GM23248 (cell line): ENCODE measurements at regions not wholly inside any gene's neighbourhood (a gene's known extent, or its start where the extent isn't known, plus 50 kb on each side); places are given as distances from the start of the nearest gene placed in this dataset.

Source experiments
- DNase-seq: peaks from one replicate; pipeline ENCODE4 v3.0.0-alpha.2; 2015
- H2AFZ ChIP-seq: fragments of 200-600 bp; sonication (generic); 2 replicates; pipeline ENCODE4 v1.6.1; 2016; ENCODE audit warnings: antibody characterized with exemption
- H3F3A ChIP-seq: fragments of 200-600 bp; sonication (generic); 2 replicates; pipeline ENCODE4 v1.6.1; 2016; ENCODE audit warnings: mild to moderate bottlenecking, antibody characterized with exemption, mixed run types; ENCODE audit not compliant: insufficient read depth
- H3K27ac ChIP-seq: fragments of 200-600 bp; sonication (generic); 2 replicates; pipeline ENCODE4 v1.5.1; 2016; ENCODE audit warnings: mild to moderate bottlenecking
- H3K27me3 ChIP-seq: fragments of 200-600 bp; sonication (generic); replicated peaks from 2 replicates; pipeline ENCODE4 v1.6.1; 2016; ENCODE audit warnings: mild to moderate bottlenecking; ENCODE audit not compliant: insufficient read depth
- H3K36me3 ChIP-seq: fragments of 200-600 bp; sonication (generic); 2 replicates; pipeline ENCODE4 v1.6.1; 2016; ENCODE audit warnings: low read depth, mild to moderate bottlenecking
- H3K4me1 ChIP-seq: fragments of 200-600 bp; sonication (generic); 2 replicates; pipeline ENCODE4 v1.6.1; 2016; ENCODE audit warnings: mild to moderate bottlenecking; ENCODE audit not compliant: insufficient read depth
- H3K4me2 ChIP-seq: fragments of 200-600 bp; sonication (generic); one replicate; pipeline ENCODE4 v1.6.1; 2016; ENCODE audit warnings: mild to moderate bottlenecking; ENCODE audit not compliant: unreplicated experiment
- H3K4me3 ChIP-seq: fragments of 200-600 bp; sonication (generic); 2 replicates; pipeline ENCODE4 v1.5.1; 2016; ENCODE audit warnings: mild to moderate bottlenecking
- H3K79me2 ChIP-seq: fragments of 200-600 bp; sonication (generic); 2 replicates; pipeline ENCODE4 v1.6.1; 2016; ENCODE audit warnings: mild to moderate bottlenecking; ENCODE audit not compliant: insufficient read depth
- H3K9ac ChIP-seq: fragments of 200-600 bp; sonication (generic); 2 replicates; pipeline ENCODE4 v1.6.1; 2016; ENCODE audit warnings: mild to moderate bottlenecking
- H3K9me2 ChIP-seq: fragments of 200-600 bp; sonication (generic); 2 replicates; pipeline ENCODE4 v1.6.1; 2016; ENCODE audit warnings: mixed run types, mild to moderate bottlenecking, moderate library complexity; ENCODE audit not compliant: insufficient read depth
- H3K9me3 ChIP-seq: fragments of 200-600 bp; sonication (generic); one replicate; pipeline ENCODE4 v1.6.1; 2017; ENCODE audit warnings: low read depth
- H4K20me1 ChIP-seq: fragments of 200-600 bp; sonication (generic); 2 replicates; pipeline ENCODE4 v1.6.0; 2016; ENCODE audit not compliant: insufficient read depth
- EZH2 ChIP-seq: fragments of 200-600 bp; sonication (generic); IDR thresholded peaks from 2 replicates; pipeline ENCODE4 v1.6.1; 2018; ENCODE audit warnings: antibody characterized with exemption, mild to moderate bottlenecking; ENCODE audit not compliant: insufficient read depth, poor library complexity, severe bottlenecking
- EZH2phosphoT487 ChIP-seq: fragments of 200-600 bp; sonication (generic); IDR thresholded peaks from 2 replicates; pipeline ENCODE4 v1.6.1; 2018; ENCODE audit warnings: antibody characterized with exemption, moderate library complexity, mild to moderate bottlenecking, low read depth; ENCODE audit not compliant: insufficient read depth
- WGBS, 2 experiments: methylation state at CpG; one replicate each; pipeline ENCODE4 v1.1.6; 2015 to 2017; ENCODE audit warnings: low lambda C conversion rate in 2 of 2, low coverage in 1 of 2; ENCODE audit errors: missing lambda C conversion rate in 2 of 2; 5-methylcytosine and 5-hydroxymethylcytosine counted together
- in situ Hi-C: fragments of 300-500 bp; cut with MboI; formaldehyde crosslinking; loops from 2 replicates; pipeline ENCODE4 v1.15.0; 2020

GRCh38 chr13:34857558-34858325 is 84.3 kb upstream of the NBEA start:
- no peak for TF ChIP-seq EZH2
- TF ChIP-seq EZH2phosphoT487: no peak
- in situ Hi-C loops: no loop called here
- no peaks in the 10 kb centered on the region for H3K9me3 ChIP-seq
- no peaks in the 10 kb centered on the region for H3K79me2 ChIP-seq
- no peaks in the 10 kb centered on the region for H4K20me1 ChIP-seq
- H3K9me2 ChIP-seq: no peaks in the 10 kb centered on the region
- 0 out of 2 replicates have a peak, but pooled peaks cover under 1% of the 10 kb centered on the region for H3K4me1 ChIP-seq
- H3K9ac ChIP-seq: no peak overlapping the region
- peak; percentile 32 for DNase-seq
- H2AFZ ChIP-seq: no peak overlapping the region
- H3K36me3 ChIP-seq: no peaks in the 10 kb centered on the region
- H3K27me3 ChIP-seq: no peaks in the 10 kb centered on the region
- H3F3A ChIP-seq: no peaks in the 10 kb centered on the region
- H3K4me3 ChIP-seq: no peak overlapping the region
- no peak overlapping the region for H3K27ac ChIP-seq
- no peak overlapping the region for H3K4me2 ChIP-seq

- H4K20me1 ChIP-seq: no peaks in the 10 kb centered on the region
- 0 out of 2 replicates have a peak, but pooled peaks cover 9% of the 10 kb centered on the region for H3F3A ChIP-seq
- H3K9me2 ChIP-seq: no peaks in the 10 kb centered on the region
- no peak overlapping the region for H3K9ac ChIP-seq
- H3K27me3 ChIP-seq: no peaks in the 10 kb centered on the region
- TF ChIP-seq EZH2: no peak
- no peak for TF ChIP-seq EZH2phosphoT487
- peaks cover 18% of the 10 kb centered on the region for H3K4me1 ChIP-seq
- no peak overlapping the region for H3K27ac ChIP-seq
- no peak overlapping the region for H2AFZ ChIP-seq
- no peaks in the 10 kb centered on the region for H3K79me2 ChIP-seq
- DNase-seq: peak; percentile 40
- in situ Hi-C loops: no loop called here
- H3K4me3 ChIP-seq: no peak overlapping the region
- no peaks in the 10 kb centered on the region for H3K36me3 ChIP-seq
- no peak overlapping the region for H3K4me2 ChIP-seq
- H3K9me3 ChIP-seq: no peaks in the 10 kb centered on the region
- 64 to 70% methylated on average over 2 of the region's 2 CpGs for WGBS, 2 experiments
Observed at GRCh38 chr13:34862311-34862710, 79.8 kb upstream of the NBEA start.

- Histone ChIP-seq H3K4me2 (no peak overlapping the region), H2AFZ (no peak overlapping the region), H3K36me3 (no peaks in the 10 kb centered on the region), H3K9me3 (no peaks in the 10 kb centered on the region), H3K4me3 (no peak overlapping the region), H3K9ac (no peak overlapping the region), H4K20me1 (no peaks in the 10 kb centered on the region), H3K27ac (no peak overlapping the region), H3K9me2 (no peaks in the 10 kb centered on the region), H3K4me1 (peaks cover 22% of the 10 kb centered on the region), H3K27me3 (no peaks in the 10 kb centered on the region), H3F3A (0 out of 2 replicates have a peak, but pooled peaks cover 12% of the 10 kb centered on the region), H3K79me2 (no peaks in the 10 kb centered on the region)
- TF ChIP-seq EZH2phosphoT487 (no peak), EZH2 (no peak)
- no peak for DNase-seq
- in situ Hi-C loops: no loop called here
- WGBS, 2 experiments: 45 to 48% methylated on average over 3 of the region's 3 CpGs
Observed at GRCh38 chr13:34862716-34863115, 79.4 kb upstream of the NBEA start.

DNA sequence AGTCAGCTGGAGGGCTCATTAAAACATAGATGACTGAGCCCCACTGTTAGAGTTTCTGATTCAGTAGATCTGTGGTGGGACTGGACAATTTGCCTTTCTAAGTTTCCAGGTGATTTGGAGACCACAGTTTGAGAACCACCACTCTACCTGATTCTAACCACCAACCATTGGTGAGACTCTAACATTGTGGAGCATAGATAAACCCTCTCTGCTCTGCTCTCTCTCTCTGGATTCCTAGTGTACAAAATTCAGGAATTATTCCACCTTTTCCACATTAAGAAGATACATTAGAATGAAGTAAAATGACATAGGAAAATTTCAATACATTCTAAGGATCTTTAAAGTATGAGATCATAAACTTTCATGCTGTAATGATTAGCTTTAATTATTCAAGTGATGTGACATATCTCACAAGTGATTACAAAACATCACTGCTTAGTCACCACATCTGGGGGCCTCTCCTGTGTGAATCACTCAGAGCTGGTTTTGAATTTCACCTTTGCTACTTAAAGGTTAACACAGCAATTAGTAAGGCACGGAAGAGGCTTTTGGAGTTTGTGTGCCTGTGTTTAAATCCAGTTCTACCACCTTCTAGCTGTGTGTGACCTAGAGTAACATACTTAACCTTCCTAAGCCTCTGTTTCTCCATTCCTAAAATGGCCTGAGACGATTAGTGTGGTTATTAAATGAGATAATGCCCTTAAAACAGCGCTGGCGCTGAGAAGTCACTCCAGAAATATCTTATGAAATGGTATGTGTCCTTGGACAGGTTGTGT is 78.5 kb upstream of the NBEA start:
- H3K27ac ChIP-seq: no peak overlapping the region
- WGBS, 2 experiments: 58 to 61% methylated on average over 4 of the region's 4 CpGs
- no peaks in the 10 kb centered on the region for H3K9me2 ChIP-seq
- in situ Hi-C loops: no loop called here
- H3K79me2 ChIP-seq: no peaks in the 10 kb centered on the region
- no peak overlapping the region for H3K4me3 ChIP-seq
- peaks cover 24% of the 10 kb centered on the region for H3K4me1 ChIP-seq
- no peak overlapping the region for H2AFZ ChIP-seq
- peak; percentile 91 for DNase-seq
- TF ChIP-seq EZH2phosphoT487 (0 out of 2 replicates have a peak, but pooled peaks have one; percentile 63), EZH2 (no peak)
- H3K36me3 ChIP-seq: no peaks in the 10 kb centered on the region
- no peaks in the 10 kb centered on the region for H3K9me3 ChIP-seq
- 0 out of 2 replicates have a peak, but pooled peaks cover 12% of the 10 kb centered on the region for H3F3A ChIP-seq
- no peaks in the 10 kb centered on the region for H3K27me3 ChIP-seq
- H3K9ac ChIP-seq: no peak overlapping the region
- H3K4me2 ChIP-seq: peak overlapping the region; percentile 71
- H4K20me1 ChIP-seq: no peaks in the 10 kb centered on the region
